NOMO-1 treated with dmso at 0.1 percent for 144 hours (cell line): ENCODE measurements at regions not wholly inside any gene's neighbourhood (a gene's known extent, or its start where the extent isn't known, plus 50 kb on each side); places are given as distances from the start of the nearest gene placed in this dataset.

ENCODE experiments used
- DNase-seq: peaks from one replicate; lab custom pipeline; 2025; ENCODE audit not compliant: unreplicated experiment; lab: John Stamatoyannopoulos, UW

- DNase-seq = no peak
Measured at GRCh38 chr4:104941661-104942062, 205.0 kb upstream of the TET2 start.

- no peak for DNase-seq
Measured at GRCh38 chr4:104942990-104943743, 203.5 kb upstream of the TET2 start.

GRCh38 chr4:104944596-104944995 is 202.1 kb upstream of the TET2 start:
- DNase-seq = no peak

GRCh38 chr4:104964410-104965175 is 182.1 kb upstream of the TET2 start:
- no peak for DNase-seq

- DNase-seq = peak; percentile 89
Measured at GRCh38 chr4:104966349-104967033, 180.2 kb upstream of the TET2 start.

GRCh38 chr4:104967034-104967401 is 179.7 kb upstream of the TET2 start:
- no peak for DNase-seq

GRCh38 chr4:104969394-104970082 is 177.1 kb upstream of the TET2 start:
- DNase-seq = no peak

- DNase-seq = no peak
Measured at GRCh38 chr4:104971462-104971861, 175.2 kb upstream of the TET2 start.

GRCh38 chr4:104973708-104974107 is 173.0 kb upstream of the TET2 start:
- DNase-seq = no peak

- DNase-seq = no peak
Measured at GRCh38 chr4:104975617-104976016, 171.1 kb upstream of the TET2 start.

GRCh38 chr4:104976262-104976661 is 170.4 kb upstream of the TET2 start:
- peak; percentile 6 for DNase-seq

GRCh38 chr4:104979083-104979760 is 167.5 kb upstream of the TET2 start:
- no peak for DNase-seq

GRCh38 chr4:104983615-104984179 is 163.0 kb upstream of the TET2 start:
- DNase-seq = no peak

- DNase-seq = no peak
Measured at GRCh38 chr4:104986306-104986705, 160.4 kb upstream of the TET2 start.

- no peak for DNase-seq
Measured at GRCh38 chr4:104989371-104989770, 157.3 kb upstream of the TET2 start.

GRCh38 chr4:105002278-105002677 is 144.4 kb upstream of the TET2 start:
- no peak for DNase-seq

- no peak for DNase-seq
Measured at GRCh38 chr4:105014234-105014633, 132.4 kb upstream of the TET2 start.

- peak; percentile 88 for DNase-seq
Measured at GRCh38 chr4:105014635-105015034, 132.0 kb upstream of the TET2 start.

- DNase-seq = no peak
Measured at GRCh38 chr4:105015750-105016149, 130.9 kb upstream of the TET2 start.
